Mesothelial cell of epicardium (in vitro differentiated cells): ENCODE measurements at regions not wholly inside any gene's neighbourhood (a gene's known extent, or its start where the extent isn't known, plus 50 kb on each side); places are given as distances from the start of the nearest gene placed in this dataset.
"Not testable (repeated sequence)": the region's sequence is repeated elsewhere in the genome, so short reads cannot be mapped to it uniquely, and the experiment has no call there.

ENCODE experiments used
- DNase-seq, 2 experiments: peaks; one replicate each; pipeline ENCODE4 v3.0.0; 2021; ENCODE audit warnings: low spot score in 2 of 2; ENCODE audit not compliant: unreplicated experiment in 2 of 2
- H3K27ac Mint-ChIP-seq: 2 replicates; pipeline ENCODE4 v1.8.0; 2021; ENCODE audit warnings: mixed read lengths
- H3K27me3 Mint-ChIP-seq: 2 replicates; pipeline ENCODE4 v1.8.0; 2021; ENCODE audit warnings: low read depth, mixed read lengths
- H3K36me3 Mint-ChIP-seq: 2 replicates; pipeline ENCODE4 v1.8.0; 2021; ENCODE audit warnings: mixed read lengths
- H3K4me1 Mint-ChIP-seq: 2 replicates; pipeline ENCODE4 v1.8.0; 2021; ENCODE audit warnings: mixed read lengths
- H3K4me3 Mint-ChIP-seq: 2 replicates; pipeline ENCODE4 v1.8.0; 2021; ENCODE audit warnings: mild to moderate bottlenecking, moderate library complexity, mixed read lengths
- H3K9me3 Mint-ChIP-seq: 2 replicates; pipeline ENCODE4 v1.8.0; 2021; ENCODE audit warnings: mixed read lengths
- CTCF ChIP-seq: fragments of 200-600 bp; sonication (generic); IDR thresholded peaks from one replicate; pipeline ENCODE4 v1.5.0; 2021; ENCODE audit warnings: antibody characterized with exemption; ENCODE audit not compliant: unreplicated experiment

DNA sequence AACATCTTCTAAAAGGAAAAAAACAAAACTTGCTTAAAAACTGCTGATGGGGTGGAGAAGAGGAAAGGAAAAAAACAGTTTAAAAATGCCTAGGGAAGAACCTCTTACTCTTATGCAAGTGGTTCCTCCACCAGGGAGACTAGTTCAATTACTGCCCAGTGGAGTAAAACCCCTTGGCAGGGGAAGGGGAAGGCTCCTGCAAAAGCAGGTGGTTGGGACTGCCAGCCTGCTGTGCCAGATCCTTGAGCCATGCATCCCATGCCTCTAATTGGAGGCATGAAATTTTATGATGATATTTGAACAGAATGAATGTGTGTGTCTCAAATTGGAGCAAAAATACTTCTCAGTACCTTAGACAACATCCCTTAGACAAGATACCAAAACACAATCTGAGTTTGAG is 118.8 kb downstream of the FSCB start:
- TF ChIP-seq CTCF: no peak
- Mint-ChIP-seq H3K27me3 (no peaks in the 10 kb centered on the region), H3K27ac (peak overlapping the region; percentile 8), H3K9me3 (peaks cover 3% of the 10 kb centered on the region), H3K36me3 (no peaks in the 10 kb centered on the region), H3K4me1 (peaks cover 18% of the 10 kb centered on the region), H3K4me3 (no peak overlapping the region)
- no peak for DNase-seq

DNA sequence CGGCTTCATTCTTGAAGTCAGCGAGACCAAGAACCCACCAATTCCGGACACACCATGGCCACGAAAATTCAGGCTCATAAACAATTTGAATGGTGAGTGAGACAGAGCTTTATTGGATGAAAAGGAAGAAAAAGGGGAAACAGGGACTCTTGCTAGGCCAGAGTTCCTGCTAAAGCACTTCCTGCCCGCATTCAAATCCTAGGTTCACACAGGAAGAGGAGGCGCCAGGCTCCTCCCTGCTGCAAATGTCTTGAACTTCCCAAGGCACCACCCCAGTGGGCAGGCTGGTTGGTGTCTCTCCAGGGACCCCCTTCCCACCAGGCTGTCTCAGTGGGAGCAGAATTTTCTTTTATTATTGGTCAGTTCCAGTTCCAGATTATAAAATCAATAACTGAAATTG is 121.2 kb downstream of the FSCB start:
- Mint-ChIP-seq H3K27ac (no peak overlapping the region), H3K27me3 (no peaks in the 10 kb centered on the region), H3K9me3 (no peaks in the 10 kb centered on the region), H3K4me3 (no peak overlapping the region), H3K4me1 (peaks cover 21% of the 10 kb centered on the region), H3K36me3 (no peaks in the 10 kb centered on the region)
- no peak for DNase-seq
- TF ChIP-seq CTCF: no peak

DNA sequence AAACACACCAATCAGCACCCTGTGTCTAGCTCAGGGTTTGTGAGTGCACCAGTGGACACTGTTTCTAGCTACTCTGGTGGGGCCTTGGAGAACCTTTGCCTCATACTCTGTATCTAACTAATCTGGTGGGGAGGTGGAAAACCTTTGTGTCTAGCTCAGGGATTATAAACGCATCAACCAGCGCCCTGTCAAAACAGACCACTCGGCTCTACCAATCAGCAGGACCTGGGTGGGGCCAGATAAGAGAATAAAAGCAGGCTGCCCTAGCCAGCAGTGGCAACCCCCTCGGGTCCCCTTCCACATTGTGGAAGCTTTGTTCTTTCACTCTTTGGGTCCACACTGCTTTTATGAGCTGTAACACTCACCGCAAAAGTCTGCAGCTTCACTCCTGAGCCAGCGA is 121.8 kb downstream of the FSCB start:
- not testable (repeated sequence) for H3K36me3 Mint-ChIP-seq, DNase-seq, H3K27me3 Mint-ChIP-seq, H3K4me3 Mint-ChIP-seq, H3K9me3 Mint-ChIP-seq, H3K27ac Mint-ChIP-seq
- peaks cover 22% of the 10 kb centered on the region for H3K4me1 Mint-ChIP-seq

- DNase-seq, H3K27me3 Mint-ChIP-seq, H3K36me3 Mint-ChIP-seq, H3K27ac Mint-ChIP-seq, H3K4me3 Mint-ChIP-seq, H3K9me3 Mint-ChIP-seq: not testable (repeated sequence)
- peaks cover 24% of the 10 kb centered on the region for H3K4me1 Mint-ChIP-seq
Measured at GRCh38 chr14:44384601-44385293, 122.3 kb downstream of the FSCB start.

DNA sequence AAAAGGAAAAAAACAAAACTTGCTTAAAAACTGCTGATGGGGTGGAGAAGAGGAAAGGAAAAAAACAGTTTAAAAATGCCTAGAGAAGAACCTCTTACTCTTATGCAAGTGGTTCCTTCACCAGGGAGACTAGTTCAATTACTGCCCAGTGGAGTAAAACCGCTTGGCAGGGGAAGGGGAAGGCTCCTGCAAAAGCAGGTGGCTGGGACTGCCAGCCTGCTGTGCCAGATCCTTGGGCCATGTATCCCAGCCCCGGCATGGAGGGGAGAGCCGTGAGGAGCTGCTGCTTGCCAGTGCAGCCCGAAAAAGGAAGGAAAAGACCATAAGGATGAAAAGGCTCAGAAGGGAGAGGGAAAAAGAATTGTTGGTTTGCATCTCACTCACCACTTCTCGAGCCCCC is 123.0 kb downstream of the FSCB start:
- DNase-seq: no peak
- no peaks in the 10 kb centered on the region for H3K36me3 Mint-ChIP-seq
- H3K27ac Mint-ChIP-seq: peak overlapping the region; percentile 82
- H3K4me3 Mint-ChIP-seq: no peak overlapping the region
- peaks cover 31% of the 10 kb centered on the region for H3K4me1 Mint-ChIP-seq
- no peak for TF ChIP-seq CTCF
- H3K27me3 Mint-ChIP-seq: no peaks in the 10 kb centered on the region
- no peaks in the 10 kb centered on the region for H3K9me3 Mint-ChIP-seq

GRCh38 chr14:44383636-44384035 is 123.4 kb downstream of the FSCB start:
- Mint-ChIP-seq H3K36me3 (no peaks in the 10 kb centered on the region), H3K27ac (peak overlapping the region; percentile 82), H3K4me3 (no peak overlapping the region), H3K4me1 (peaks cover 31% of the 10 kb centered on the region), H3K27me3 (no peaks in the 10 kb centered on the region), H3K9me3 (no peaks in the 10 kb centered on the region)
- TF ChIP-seq CTCF: no peak
- DNase-seq: no peak
